GM19397 (cell line): ENCODE measurements at regions not wholly inside any gene's neighbourhood (a gene's known extent, or its start where the extent isn't known, plus 50 kb on each side); places are given as distances from the start of the nearest gene placed in this dataset.
A peak's percentile ranks its signal among the peaks of the same experiment; 100 is the strongest.

Source experiments
- ATAC-seq: cut with Tn5 transposase; IDR thresholded peaks from one replicate; pipeline ENCODE4 v1.9.1; 2021; ENCODE audit warnings: mild to moderate bottlenecking, moderate library complexity; ENCODE audit not compliant: unreplicated experiment

- ATAC-seq: no peak
Measured at GRCh38 chr4:104763554-104764222, 269.0 kb upstream of the CXXC4 start.

- no peak for ATAC-seq
Measured at GRCh38 chr4:104766676-104767075, 272.0 kb upstream of the CXXC4 start.

- ATAC-seq: peak; percentile 49
Measured at GRCh38 chr4:104772849-104773248, 278.2 kb upstream of the CXXC4 start.

- no peak for ATAC-seq
Measured at GRCh38 chr4:104795264-104795939, 300.7 kb upstream of the CXXC4 start.

GRCh38 chr4:104811727-104812126 lies 317.0 kb upstream of the CXXC4 start:
- ATAC-seq: no peak

GRCh38 chr4:104815665-104816064 lies 321.0 kb upstream of the CXXC4 start:
- ATAC-seq: peak; percentile 58

- ATAC-seq: no peak
Measured at GRCh38 chr4:104818579-104818978, 323.9 kb upstream of the CXXC4 start.

GRCh38 chr4:104826171-104826570 lies 320.5 kb upstream of the TET2 start:
- no peak for ATAC-seq

- no peak for ATAC-seq
Measured at GRCh38 chr4:104829761-104830160, 316.9 kb upstream of the TET2 start.

- no peak for ATAC-seq
Measured at GRCh38 chr4:104848597-104849225, 298.0 kb upstream of the TET2 start.

- no peak for ATAC-seq
Measured at GRCh38 chr4:104859601-104860237, 287.0 kb upstream of the TET2 start.

GRCh38 chr4:104860238-104861123 lies 286.2 kb upstream of the TET2 start:
- ATAC-seq: peak; percentile 75

- ATAC-seq: no peak
Measured at GRCh38 chr4:104866809-104867208, 279.9 kb upstream of the TET2 start.

GRCh38 chr4:104868533-104868932 lies 278.1 kb upstream of the TET2 start:
- ATAC-seq: peak; percentile 14

GRCh38 chr4:104868958-104869357 lies 277.7 kb upstream of the TET2 start:
- ATAC-seq: peak; percentile 85

- ATAC-seq: no peak
Measured at GRCh38 chr4:104869831-104870230, 276.8 kb upstream of the TET2 start.

- ATAC-seq: no peak
Measured at GRCh38 chr4:104870495-104871233, 276.0 kb upstream of the TET2 start.

GRCh38 chr4:104878936-104879335 lies 267.7 kb upstream of the TET2 start:
- no peak for ATAC-seq

GRCh38 chr4:104879367-104879766 lies 267.3 kb upstream of the TET2 start:
- ATAC-seq: no peak

GRCh38 chr4:104879854-104880253 lies 266.8 kb upstream of the TET2 start:
- ATAC-seq: no peak
